Fibroblast of pulmonary artery (primary cell): ENCODE measurements at regions not wholly inside any gene's neighbourhood (a gene's known extent, or its start where the extent isn't known, plus 50 kb on each side); places are given as distances from the start of the nearest gene placed in this dataset.
"Not testable (repeated sequence)": the region's sequence is repeated elsewhere in the genome, so short reads cannot be mapped to it uniquely, and the experiment has no call there.

ENCODE experiments used
- DNase-seq: peaks from one replicate; pipeline ENCODE4 v3.0.0-alpha.2; 2010; ENCODE audit warnings: low read depth
- H3K4me3 ChIP-seq: replicated peaks from 2 replicates; pipeline ENCODE4 v1.5.1; 2011; ENCODE audit warnings: low read depth, mild to moderate bottlenecking, control low read depth, low read length, moderate library complexity
- CTCF ChIP-seq: IDR thresholded peaks from 2 replicates; pipeline ENCODE4 v1.5.1; 2011; ENCODE audit warnings: mild to moderate bottlenecking, control low read depth, low read length, inconsistent platforms; ENCODE audit errors: missing control alignments

- no peak for TF ChIP-seq CTCF
- DNase-seq = peak; percentile 51
- no peak overlapping the region for H3K4me3 ChIP-seq
These were observed 122.9 kb downstream of the UBE2NL start for GRCh38 chrX:144006811-144007210.

GRCh38 chrX:144040793-144041192 is 156.9 kb downstream of the UBE2NL start:
- TF ChIP-seq CTCF = no peak

GRCh38 chrX:144042271-144042670 is 158.4 kb downstream of the UBE2NL start:
- no peak overlapping the region for H3K4me3 ChIP-seq
- DNase-seq = no peak
- TF ChIP-seq CTCF = no peak

More at GRCh38 chrX:144040793-144041192, 156.9 kb downstream of the UBE2NL start:
- no peak overlapping the region for H3K4me3 ChIP-seq
- DNase-seq = no peak

GRCh38 chrX:144075432-144075831 is 191.6 kb downstream of the UBE2NL start:
- H3K4me3 ChIP-seq = no peak overlapping the region
- no peak for DNase-seq
- TF ChIP-seq CTCF = no peak

- not testable (repeated sequence) for H3K4me3 ChIP-seq
- DNase-seq = peak; percentile 0
These were observed 198.4 kb downstream of the UBE2NL start for GRCh38 chrX:144082237-144082636.

GRCh38 chrX:144089674-144090073 is 205.8 kb downstream of the UBE2NL start:
- H3K4me3 ChIP-seq, DNase-seq: not testable (repeated sequence)

- DNase-seq, H3K4me3 ChIP-seq: not testable (repeated sequence)
These were observed 208.2 kb downstream of the UBE2NL start for GRCh38 chrX:144092116-144092515.

GRCh38 chrX:144119490-144119889 is 235.6 kb downstream of the UBE2NL start:
- H3K4me3 ChIP-seq, DNase-seq: not testable (repeated sequence)

GRCh38 chrX:144121566-144121965 is 237.7 kb downstream of the UBE2NL start:
- H3K4me3 ChIP-seq, DNase-seq: not testable (repeated sequence)

- H3K4me3 ChIP-seq, DNase-seq: not testable (repeated sequence)
These were observed 243.8 kb downstream of the UBE2NL start for GRCh38 chrX:144127570-144128169.

GRCh38 chrX:144129511-144129910 is 245.6 kb downstream of the UBE2NL start:
- DNase-seq, H3K4me3 ChIP-seq: not testable (repeated sequence)

- DNase-seq, H3K4me3 ChIP-seq: not testable (repeated sequence)
These were observed 246.6 kb downstream of the UBE2NL start for GRCh38 chrX:144130507-144130906.

GRCh38 chrX:144131080-144131479 is 247.2 kb downstream of the UBE2NL start:
- H3K4me3 ChIP-seq, DNase-seq: not testable (repeated sequence)

GRCh38 chrX:144134448-144135119 is 250.7 kb downstream of the UBE2NL start:
- H3K4me3 ChIP-seq = not testable (repeated sequence)
- peak; percentile 1 for DNase-seq
